K562 (cell line): ENCODE measurements at regions not wholly inside any gene's neighbourhood (a gene's known extent, or its start where the extent isn't known, plus 50 kb on each side); places are given as distances from the start of the nearest gene placed in this dataset.

Source experiments
- ATAC-seq: fragments of 200-7000 bp; cut with Tn5 transposase; 3 replicates; pipeline ENCODE4 v1.9.1; 2020; ENCODE audit warnings: moderate library complexity
- BruUV-seq: library from RNA; stranded (reverse); fragments of 400-500 nt; replicated peaks from 2 replicates; lab custom pipeline; 2021; lab: Mats Ljungman, UMichigan
- CTCF ChIA-PET: fragments of 300-600 bp; formaldehyde crosslinking; extraction: SDS; loops from one replicate; lab custom pipeline; 2021; ENCODE audit warnings: low intra/inter-chr PET ratio; lab: Yijun Ruan, JAX
- POLR2A ChIA-PET: fragments of 300-600, 350-650 bp; sonication (Branson Sonifier 250); formaldehyde crosslinking; extraction: SDS; loops from one replicate; lab custom pipeline; 2021; ENCODE audit warnings: antibody characterized with exemption, inconsistent platforms; lab: Yijun Ruan, JAX
- DNase-seq, 4 experiments: peaks; one replicate each; pipeline versions ENCODE4 v3.0.0 to v3.0.0-alpha.2; 2011 to 2018; ENCODE audit warnings: low spot score in 3 of 4, mixed read lengths in 3 of 4; ENCODE audit errors: extremely low read depth in 1 of 4
- FAIRE-seq: peaks from 2 replicates; lab custom pipeline; 2011; peaks lifted over from hg19 to GRCh38; lab: Jason Lieb, UNC
- H2AFZ ChIP-seq: 2 replicates; pipeline ENCODE4 v1.6.0; 2011; ENCODE audit warnings: low read depth, low read length, control low read depth, inconsistent platforms
- H3K27ac ChIP-seq: fragments of 200-600 bp; 3 replicates; pipeline ENCODE4 v1.8.0; 2011; ENCODE audit warnings: low read depth, mild to moderate bottlenecking, control low read depth, inconsistent platforms, low read length, moderate library complexity, mixed read lengths; ENCODE audit errors: extremely low read depth
- H3K27me3 ChIP-seq, 2 experiments: fragments of 300-600 bp in 1 of 2; 2 replicates in 1 of 2; 3 replicates in 1 of 2; pipeline versions ENCODE4 v1.6.0 to v1.8.0; 2011; ENCODE audit warnings: inconsistent platforms in 2 of 2, low read length in 2 of 2, mild to moderate bottlenecking in 1 of 2, mixed read lengths in 1 of 2, moderate library complexity in 1 of 2; ENCODE audit not compliant: control insufficient read depth in 2 of 2, insufficient read depth in 2 of 2
- H3K36me3 ChIP-seq: fragments of 300-600 bp; 3 replicates; pipeline ENCODE4 v1.8.0; 2011; ENCODE audit warnings: mild to moderate bottlenecking, low read length, inconsistent platforms; ENCODE audit not compliant: control insufficient read depth, insufficient read depth
- H3K4me1 ChIP-seq, 2 experiments: fragments of 200-600 bp in 1 of 2; replicated peaks in 1 of 2; 2 replicates in 1 of 2; 3 replicates in 1 of 2; pipeline versions ENCODE4 v1.5.1 to v1.8.0; 2011; ENCODE audit warnings: inconsistent platforms in 2 of 2, low read length in 2 of 2, mild to moderate bottlenecking in 1 of 2, mixed read lengths in 1 of 2, moderate library complexity in 1 of 2; ENCODE audit not compliant: control insufficient read depth in 2 of 2, insufficient read depth in 2 of 2
- H3K4me2 ChIP-seq: 2 replicates; pipeline ENCODE4 v1.6.1; 2011; ENCODE audit warnings: low read length, control low read depth, inconsistent platforms, mixed read lengths; ENCODE audit not compliant: insufficient read depth
- H3K4me3 ChIP-seq: fragments of 200-600 bp; sonication (generic), shearing (Covaris generic); 2 replicates; pipeline ENCODE4 v1.5.1; 2016; ENCODE audit warnings: control low read depth, inconsistent platforms
- H3K79me2 ChIP-seq: fragments of 200-600 bp; 3 replicates; pipeline ENCODE4 v1.8.0; 2011; ENCODE audit warnings: low read length, inconsistent platforms; ENCODE audit not compliant: control insufficient read depth, insufficient read depth
- H3K9ac ChIP-seq, 2 experiments: 2 replicates each; pipeline versions ENCODE4 v1.6.0 to v1.6.1; 2011; ENCODE audit warnings: low read depth in 2 of 2, low read length in 2 of 2, control low read depth in 1 of 2, inconsistent platforms in 1 of 2, mild to moderate bottlenecking in 1 of 2, mixed read lengths in 1 of 2; ENCODE audit not compliant: insufficient read depth in 1 of 2
- H3K9me1 ChIP-seq: one replicate; pipeline ENCODE4 v1.6.0; 2011; ENCODE audit warnings: inconsistent platforms, mild to moderate bottlenecking, low read length, moderate library complexity; ENCODE audit not compliant: control insufficient read depth, insufficient read depth
- H3K9me3 ChIP-seq: replicated peaks from 2 replicates; pipeline ENCODE4 v1.5.1; 2011; ENCODE audit warnings: low read depth, low read length, inconsistent platforms; ENCODE audit not compliant: control insufficient read depth, insufficient read depth
- H4K20me1 ChIP-seq: replicated peaks from 2 replicates; pipeline ENCODE4 v1.6.1; 2011; ENCODE audit warnings: low read length, inconsistent platforms, mixed read lengths; ENCODE audit not compliant: control insufficient read depth, insufficient read depth
- EP300 ChIP-seq: IDR thresholded peaks from 2 replicates; pipeline ENCODE4 v1.6.1; 2012; ENCODE audit warnings: low read length, improper control_type of control experiment
- PCBP1 ChIP-seq: fragments of 200-400 bp; formaldehyde crosslinking; IDR thresholded peaks from 2 replicates; pipeline ENCODE4 v1.6.1; 2018; ENCODE audit warnings: mild to moderate bottlenecking, low read depth, low read length; ENCODE audit not compliant: poor library complexity, severe bottlenecking
- RAD21 ChIP-seq, 2 experiments: fragments of 250-450 bp in 1 of 2; fragments of 450-650 bp in 1 of 2; sonication (Bioruptor Pico) in 1 of 2; formaldehyde crosslinking in 1 of 2; IDR thresholded peaks in 1 of 2; conservative IDR thresholded peaks in 1 of 2; 2 replicates each; pipeline versions ENCODE4 v1.4.0 to v1.8.0; 2020 to 2022; ENCODE audit warnings: mild to moderate bottlenecking in 2 of 2, moderate library complexity in 1 of 2
- WGBS: fragments of 100-300 bp; shearing (Covaris generic); methylation state at CpG from one replicate; pipeline ENCODE4 v1.1.6; 2016; ENCODE audit warnings: low coverage, mixed read lengths; ENCODE audit not compliant: insufficient coverage; ENCODE audit errors: missing lambda C conversion rate; 5-methylcytosine and 5-hydroxymethylcytosine counted together
- in situ Hi-C: fragments of 300-500 bp; cut with MboI; formaldehyde crosslinking; loops from 4 replicates; pipeline ENCODE4 v1.15.0; 2018; ENCODE audit warnings: inconsistent platforms, mixed read lengths
- intact Hi-C: fragments of 100-400 bp; cut with micrococcal nuclease; formaldehyde crosslinking; loops from 2 replicates; pipeline ENCODE4 v1.14.2; 2022
- TF ChIP-seq, protein P1 (sequence below): sonication (generic); formaldehyde crosslinking; IDR thresholded peaks from 2 replicates; pipeline ENCODE4 v1.8.1; 2023; ENCODE audit warnings: mild to moderate bottlenecking, missing genetic modification reagents
- TF ChIP-seq, protein P2 (sequence below): IDR thresholded peaks from 2 replicates; pipeline ENCODE4 v1.6.1; 2011; ENCODE audit warnings: borderline replicate concordance, low read depth, mild to moderate bottlenecking, moderate library complexity, low read length; ENCODE audit not compliant: insufficient read depth, poor library complexity, severe bottlenecking
- TF ChIP-seq, protein P3 (sequence below), 3 experiments: IDR thresholded peaks in 2 of 3; conservative IDR thresholded peaks in 1 of 3; 2 replicates each; pipeline ENCODE4 v1.5.1; 2011 to 2012; ENCODE audit warnings: low read length in 3 of 3, mild to moderate bottlenecking in 3 of 3, control low read depth in 2 of 3, improper control_type of control experiment in 1 of 3, inconsistent platforms in 1 of 3, low read depth in 1 of 3, mixed read lengths in 1 of 3, moderate library complexity in 1 of 3; ENCODE audit not compliant: insufficient read depth in 2 of 3

DNA sequence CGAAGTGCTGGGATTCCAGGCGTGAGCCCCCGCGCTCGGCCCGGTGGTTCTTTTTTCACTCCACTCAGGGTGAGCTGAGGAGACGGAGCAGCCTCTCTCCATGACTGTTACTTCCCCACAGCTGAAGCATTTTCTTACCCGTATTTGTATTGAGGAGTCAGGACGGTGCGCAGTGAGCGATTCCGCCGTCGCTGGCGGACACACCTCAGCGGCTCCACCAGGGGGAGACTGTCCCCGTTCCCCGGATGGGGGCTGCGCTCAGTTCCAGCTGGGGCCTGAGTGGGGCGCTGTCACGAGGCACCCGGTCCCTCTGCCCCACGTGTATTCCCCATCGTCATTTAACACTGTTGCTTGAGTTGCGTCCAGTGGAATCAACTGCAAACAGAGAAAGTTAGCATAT, 844.0 kb upstream of the FRG1 start:
- ATAC-seq (peak; percentile 47; the same call in 1 of the 3 replicates), DNase-seq (peak in 3 of 4 experiments; percentile 22 to 39 (median 36)), FAIRE-seq (no peak)
- Histone ChIP-seq H3K79me2 (no peaks in the 10 kb centered on the region), H3K9ac (no peak overlapping the region), H3K27me3 (no peaks in the 10 kb centered on the region), H3K36me3 (no peaks in the 10 kb centered on the region), H3K4me1 (no peaks in the 10 kb centered on the region), H2AFZ (no peak overlapping the region), H3K27ac (no peak overlapping the region), H3K4me3 (no peak overlapping the region), H3K9me1 (no peaks in the 10 kb centered on the region), H4K20me1 (no peaks in the 10 kb centered on the region), H3K9me3 (no peaks in the 10 kb centered on the region; the same call in none of the 2 replicates), H3K4me2 (no peak overlapping the region)
- intact Hi-C loops = no loop called here
- TF ChIP-seq, protein P1, sequence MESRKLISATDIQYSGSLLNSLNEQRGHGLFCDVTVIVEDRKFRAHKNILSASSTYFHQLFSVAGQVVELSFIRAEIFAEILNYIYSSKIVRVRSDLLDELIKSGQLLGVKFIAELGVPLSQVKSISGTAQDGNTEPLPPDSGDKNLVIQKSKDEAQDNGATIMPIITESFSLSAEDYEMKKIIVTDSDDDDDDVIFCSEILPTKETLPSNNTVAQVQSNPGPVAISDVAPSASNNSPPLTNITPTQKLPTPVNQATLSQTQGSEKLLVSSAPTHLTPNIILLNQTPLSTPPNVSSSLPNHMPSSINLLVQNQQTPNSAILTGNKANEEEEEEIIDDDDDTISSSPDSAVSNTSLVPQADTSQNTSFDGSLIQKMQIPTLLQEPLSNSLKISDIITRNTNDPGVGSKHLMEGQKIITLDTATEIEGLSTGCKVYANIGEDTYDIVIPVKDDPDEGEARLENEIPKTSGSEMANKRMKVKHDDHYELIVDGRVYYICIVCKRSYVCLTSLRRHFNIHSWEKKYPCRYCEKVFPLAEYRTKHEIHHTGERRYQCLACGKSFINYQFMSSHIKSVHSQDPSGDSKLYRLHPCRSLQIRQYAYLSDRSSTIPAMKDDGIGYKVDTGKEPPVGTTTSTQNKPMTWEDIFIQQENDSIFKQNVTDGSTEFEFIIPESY (CRISPR knock-in tag) = peak; percentile 92
- TF ChIP-seq RAD21 (CRISPR knock-in tag; conservative IDR thresholded peaks at IDR 0.05 in 1 of 2, IDR thresholded peaks at IDR 0.05 in 1 of 2) = 0 out of 4 replicates have a peak, but pooled peaks of 1 of the 2 experiments have one; percentile 3
- TF ChIP-seq, protein P2, sequence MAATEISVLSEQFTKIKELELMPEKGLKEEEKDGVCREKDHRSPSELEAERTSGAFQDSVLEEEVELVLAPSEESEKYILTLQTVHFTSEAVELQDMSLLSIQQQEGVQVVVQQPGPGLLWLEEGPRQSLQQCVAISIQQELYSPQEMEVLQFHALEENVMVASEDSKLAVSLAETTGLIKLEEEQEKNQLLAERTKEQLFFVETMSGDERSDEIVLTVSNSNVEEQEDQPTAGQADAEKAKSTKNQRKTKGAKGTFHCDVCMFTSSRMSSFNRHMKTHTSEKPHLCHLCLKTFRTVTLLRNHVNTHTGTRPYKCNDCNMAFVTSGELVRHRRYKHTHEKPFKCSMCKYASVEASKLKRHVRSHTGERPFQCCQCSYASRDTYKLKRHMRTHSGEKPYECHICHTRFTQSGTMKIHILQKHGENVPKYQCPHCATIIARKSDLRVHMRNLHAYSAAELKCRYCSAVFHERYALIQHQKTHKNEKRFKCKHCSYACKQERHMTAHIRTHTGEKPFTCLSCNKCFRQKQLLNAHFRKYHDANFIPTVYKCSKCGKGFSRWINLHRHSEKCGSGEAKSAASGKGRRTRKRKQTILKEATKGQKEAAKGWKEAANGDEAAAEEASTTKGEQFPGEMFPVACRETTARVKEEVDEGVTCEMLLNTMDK = peak; percentile 71
- TF ChIP-seq, protein P3, sequence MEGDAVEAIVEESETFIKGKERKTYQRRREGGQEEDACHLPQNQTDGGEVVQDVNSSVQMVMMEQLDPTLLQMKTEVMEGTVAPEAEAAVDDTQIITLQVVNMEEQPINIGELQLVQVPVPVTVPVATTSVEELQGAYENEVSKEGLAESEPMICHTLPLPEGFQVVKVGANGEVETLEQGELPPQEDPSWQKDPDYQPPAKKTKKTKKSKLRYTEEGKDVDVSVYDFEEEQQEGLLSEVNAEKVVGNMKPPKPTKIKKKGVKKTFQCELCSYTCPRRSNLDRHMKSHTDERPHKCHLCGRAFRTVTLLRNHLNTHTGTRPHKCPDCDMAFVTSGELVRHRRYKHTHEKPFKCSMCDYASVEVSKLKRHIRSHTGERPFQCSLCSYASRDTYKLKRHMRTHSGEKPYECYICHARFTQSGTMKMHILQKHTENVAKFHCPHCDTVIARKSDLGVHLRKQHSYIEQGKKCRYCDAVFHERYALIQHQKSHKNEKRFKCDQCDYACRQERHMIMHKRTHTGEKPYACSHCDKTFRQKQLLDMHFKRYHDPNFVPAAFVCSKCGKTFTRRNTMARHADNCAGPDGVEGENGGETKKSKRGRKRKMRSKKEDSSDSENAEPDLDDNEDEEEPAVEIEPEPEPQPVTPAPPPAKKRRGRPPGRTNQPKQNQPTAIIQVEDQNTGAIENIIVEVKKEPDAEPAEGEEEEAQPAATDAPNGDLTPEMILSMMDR (IDR thresholded peaks at IDR 0.05 in 2 of 3, conservative IDR thresholded peaks at IDR 0.05 in 1 of 3; ENCODE audit: insufficient read depth in 2 of 3, low read depth in 1 of 3, low read length in 3 of 3) = peak; percentile 38 to 79 (median 41); a peak in 5 of 6 replicates
- TF ChIP-seq EP300 = no peak
- no peak for TF ChIP-seq PCBP1
- in situ Hi-C loops = no loop called here
- POLR2A ChIA-PET = no interaction called here
- CTCF ChIA-PET = no interaction called here
- no TSS peak for BruUV-seq
- WGBS = 39% methylated on average over 18 of the region's 25 CpGs
